SK-N-SH (cell line): ENCODE measurements at regions not wholly inside any gene's neighbourhood (a gene's known extent, or its start where the extent isn't known, plus 50 kb on each side); places are given as distances from the start of the nearest gene placed in this dataset.

ENCODE experiments used
- CTCF ChIA-PET: fragments of 300-600, 350-600 bp; formaldehyde crosslinking; extraction: SDS; loops from one replicate; lab custom pipeline; 2021; lab: Yijun Ruan, JAX
- POLR2A ChIA-PET: fragments of 350-600 bp; sonication (Branson Sonifier 250); formaldehyde crosslinking; extraction: SDS; loops from one replicate; lab custom pipeline; 2020; ENCODE audit warnings: antibody characterized with exemption, inconsistent platforms; lab: Yijun Ruan, JAX
- DNase-seq: peaks from one replicate; pipeline ENCODE4 v3.0.0; 2012
- H2AFZ ChIP-seq: fragments of 200-600 bp; sonication (generic); 2 replicates; pipeline ENCODE4 v1.8.1; 2016; ENCODE audit warnings: antibody characterized with exemption, mild to moderate bottlenecking, low read depth
- H3F3A ChIP-seq: fragments of 200-600 bp; sonication (generic); replicated peaks from 2 replicates; pipeline ENCODE3; 2016; ENCODE audit warnings: antibody characterized with exemption, mild to moderate bottlenecking; ENCODE audit not compliant: insufficient read depth
- H3K27ac ChIP-seq, 2 experiments: fragments of 200-500 bp in 1 of 2; fragments of 200-600 bp in 1 of 2; sonication (Bioruptor generic) in 1 of 2; sonication (generic), shearing (Covaris generic) in 1 of 2; 2 replicates each; pipeline versions ENCODE4 v1.5.1 to v1.6.1; 2014 to 2016; ENCODE audit warnings: low read depth in 2 of 2, inconsistent platforms in 1 of 2, low read length in 1 of 2, mild to moderate bottlenecking in 1 of 2, mixed read lengths in 1 of 2
- H3K27me3 ChIP-seq: fragments of 200-600 bp; sonication (generic), shearing (Covaris generic); 2 replicates; pipeline ENCODE4 v1.6.1; 2016; ENCODE audit warnings: mixed run types; ENCODE audit not compliant: insufficient read depth
- H3K36me3 ChIP-seq, 2 experiments: fragments of 200-500 bp in 1 of 2; fragments of 200-600 bp in 1 of 2; sonication (Bioruptor generic) in 1 of 2; sonication (generic) in 1 of 2; replicated peaks in 1 of 2; 2 replicates each; pipeline versions ENCODE3 to v1.5.1; 2014 to 2016; ENCODE audit warnings: low read length in 1 of 2, mild to moderate bottlenecking in 1 of 2; ENCODE audit not compliant: insufficient read depth in 2 of 2, control insufficient read depth in 1 of 2
- H3K4me1 ChIP-seq, 2 experiments: fragments of 200-500 bp in 1 of 2; fragments of 200-600 bp in 1 of 2; sonication (Bioruptor generic) in 1 of 2; sonication (generic), shearing (Covaris generic) in 1 of 2; 2 replicates each; pipeline versions ENCODE4 v1.5.1 to v1.6.1; 2014 to 2016; ENCODE audit warnings: low read depth in 1 of 2, low read length in 1 of 2, mixed run types in 1 of 2; ENCODE audit not compliant: insufficient read depth in 2 of 2, control insufficient read depth in 1 of 2
- H3K4me2 ChIP-seq: fragments of 200-600 bp; sonication (generic), shearing (Covaris generic); 2 replicates; pipeline ENCODE4 v1.6.1; 2017; ENCODE audit warnings: mixed run types
- H3K4me3 ChIP-seq, 2 experiments: fragments of 200-500 bp in 1 of 2; fragments of 200-600 bp in 1 of 2; sonication (Bioruptor generic) in 1 of 2; sonication (generic), shearing (Covaris generic) in 1 of 2; 2 replicates each; pipeline versions ENCODE4 v1.5.1 to v1.8.1; 2014 to 2016; ENCODE audit warnings: low read depth in 2 of 2, inconsistent platforms in 1 of 2, low read length in 1 of 2, mild to moderate bottlenecking in 1 of 2, mixed read lengths in 1 of 2, moderate library complexity in 1 of 2
- H3K79me2 ChIP-seq: fragments of 200-600 bp; sonication (generic); 2 replicates; pipeline ENCODE4 v1.8.1; 2017; ENCODE audit warnings: mild to moderate bottlenecking; ENCODE audit not compliant: insufficient read depth
- H3K9ac ChIP-seq: fragments of 200-600 bp; sonication (generic); 2 replicates; pipeline ENCODE4 v1.6.1; 2017; ENCODE audit warnings: mixed run types
- H3K9me2 ChIP-seq: fragments of 200-600 bp; sonication (generic); 2 replicates; pipeline ENCODE4 v1.6.1; 2017; ENCODE audit warnings: mixed run types
- H3K9me3 ChIP-seq: fragments of 200-600 bp; sonication (generic); 2 replicates; pipeline ENCODE4 v1.6.1; 2017; ENCODE audit warnings: mixed run types, mild to moderate bottlenecking, moderate library complexity
- H4K20me1 ChIP-seq: fragments of 200-600 bp; sonication (generic); 2 replicates; pipeline ENCODE4 v1.6.1; 2017; ENCODE audit warnings: mild to moderate bottlenecking, mixed run types; ENCODE audit not compliant: insufficient read depth
- ELF1 ChIP-seq: IDR thresholded peaks from 2 replicates; pipeline ENCODE4 v1.4.0; 2012
- EP300 ChIP-seq, 2 experiments: IDR thresholded peaks; 2 replicates each; pipeline versions ENCODE4 v1.4.0 to v1.6.1; 2012; ENCODE audit warnings: borderline replicate concordance in 1 of 2, low read depth in 1 of 2, low read length in 1 of 2
- FOSL2 ChIP-seq: IDR thresholded peaks from 2 replicates; pipeline ENCODE4 v1.4.0; 2012; ENCODE audit warnings: low read depth, mild to moderate bottlenecking, moderate library complexity, borderline replicate concordance
- FOXJ3 ChIP-seq: sonication (generic); formaldehyde crosslinking; IDR thresholded peaks from 2 replicates; pipeline ENCODE4 v1.5.1; 2020; ENCODE audit warnings: mild to moderate bottlenecking, missing genetic modification reagents
- FOXM1 ChIP-seq: IDR thresholded peaks from 2 replicates; pipeline ENCODE4 v1.4.0; 2012; ENCODE audit warnings: low read depth, mild to moderate bottlenecking
- MAX ChIP-seq: IDR thresholded peaks from 2 replicates; pipeline ENCODE4 v1.4.0; 2012; ENCODE audit warnings: low read depth
- MEF2A ChIP-seq: IDR thresholded peaks from 2 replicates; pipeline ENCODE4 v1.4.0; 2012; ENCODE audit warnings: low read depth, borderline replicate concordance
- MXI1 ChIP-seq: IDR thresholded peaks from 2 replicates; pipeline ENCODE4 v1.6.1; 2012; ENCODE audit warnings: mild to moderate bottlenecking, low read depth, low read length, improper control_type of control experiment
- NFIC ChIP-seq: IDR thresholded peaks from 2 replicates; pipeline ENCODE4 v1.4.0; 2012; ENCODE audit warnings: borderline replicate concordance
- NRF1 ChIP-seq: IDR thresholded peaks from 2 replicates; pipeline ENCODE4 v1.6.1; 2012; ENCODE audit warnings: low read depth, mild to moderate bottlenecking, low read length
- PBX3 ChIP-seq: IDR thresholded peaks from 2 replicates; pipeline ENCODE4; 2012
- POLR2AphosphoS5 ChIP-seq: IDR thresholded peaks from 2 replicates; pipeline ENCODE4 v1.6.1; 2012; ENCODE audit warnings: low read depth, low read length
- RCOR1 ChIP-seq: fragments of 150-350 bp; IDR thresholded peaks from 2 replicates; pipeline ENCODE4 v1.6.1; 2017; ENCODE audit warnings: antibody characterized with exemption, low read length
- REST ChIP-seq: IDR thresholded peaks from 2 replicates; pipeline ENCODE4 v1.6.1; 2012; ENCODE audit warnings: mild to moderate bottlenecking, low read depth, low read length, moderate library complexity
- RFX5 ChIP-seq: IDR thresholded peaks from 2 replicates; pipeline ENCODE4 v1.6.1; 2012; ENCODE audit warnings: mild to moderate bottlenecking, improper control_type of control experiment, low read length
- SIN3A ChIP-seq: IDR thresholded peaks from 2 replicates; pipeline ENCODE4 v1.6.1; 2012; ENCODE audit warnings: low read depth, mild to moderate bottlenecking, low read length, moderate library complexity, borderline replicate concordance
- TAF1 ChIP-seq: IDR thresholded peaks from 2 replicates; pipeline ENCODE4 v1.6.1; 2012; ENCODE audit warnings: low read depth, mild to moderate bottlenecking, low read length, moderate library complexity, borderline replicate concordance
- TCF12 ChIP-seq: IDR thresholded peaks from 2 replicates; pipeline ENCODE4 v1.4.0; 2012
- TEAD4 ChIP-seq: IDR thresholded peaks from 2 replicates; pipeline ENCODE4 v1.4.0; 2012; ENCODE audit warnings: mild to moderate bottlenecking, borderline replicate concordance; ENCODE audit not compliant: insufficient read depth
- USF1 ChIP-seq: IDR thresholded peaks from 2 replicates; pipeline ENCODE4 v1.4.0; 2012; ENCODE audit warnings: low read depth, borderline replicate concordance
- YY1 ChIP-seq: IDR thresholded peaks from 2 replicates; pipeline ENCODE4 v1.4.0; 2012; ENCODE audit warnings: low read depth, mild to moderate bottlenecking
- ZBTB33 ChIP-seq: IDR thresholded peaks from 2 replicates; pipeline ENCODE4 v1.4.0; 2012; ENCODE audit warnings: low read depth, borderline replicate concordance
- WGBS: methylation state at CpG from one replicate; pipeline ENCODE4 v1.1.6; 2017; ENCODE audit warnings: low lambda C conversion rate; 5-methylcytosine and 5-hydroxymethylcytosine counted together

- TF ChIP-seq REST (no peak), POLR2AphosphoS5 (no peak), SIN3A (no peak), USF1 (no peak), PBX3 (no peak)
Observed at GRCh38 chr4:20591571-20591970, 108.7 kb upstream of the PACRGL start (continued).

GRCh38 chr4:20592013-20592412, 108.2 kb upstream of the PACRGL start:
- Histone ChIP-seq H4K20me1 (no peaks in the 10 kb centered on the region), H3K9me3 (no peaks in the 10 kb centered on the region), H3K79me2 (no peaks in the 10 kb centered on the region), H3F3A (peaks cover 3% of the 10 kb centered on the region), H3K4me3 (no peak overlapping the region), H3K27ac (peak overlapping the region in 1 of 2 experiments; percentile 50; a peak in 1 of 4 replicates), H3K36me3 (peaks cover 48 to 51% of the 10 kb centered on the region in 2 experiments), H3K4me2 (no peak overlapping the region), H2AFZ (no peak overlapping the region), H3K27me3 (no peaks in the 10 kb centered on the region), H3K9me2 (no peaks in the 10 kb centered on the region), H3K4me1 (peaks cover 0 to 7% of the 10 kb centered on the region in 2 experiments; a peak in 2 of 4 replicates), H3K9ac (no peak overlapping the region)
- DNase-seq = no peak
- ChIA-PET CTCF (interaction anchor here (0.7 to 1.6 kb wide), 3 partner anchors 10 to 402 kb away, joined by 3 to 6 read pairs (median 3); no protein-coding TSS in a partner anchor), POLR2A (no interaction called here)
- 55% methylated on average over 3 of the region's 3 CpGs for WGBS
- no peak for TF ChIP-seq NRF1
- no peak for TF ChIP-seq YY1
- TF ChIP-seq ELF1 = no peak
- TF ChIP-seq TEAD4 = no peak
- TF ChIP-seq TAF1 = no peak
- TF ChIP-seq RFX5 = no peak
- TF ChIP-seq TCF12 = no peak
- no peak for TF ChIP-seq POLR2AphosphoS5
- TF ChIP-seq USF1 = no peak
- no peak for TF ChIP-seq MXI1
- TF ChIP-seq EP300 (IDR thresholded peaks at IDR 0.05; ENCODE audit: borderline replicate concordance in 1 of 2, low read depth in 1 of 2, low read length in 1 of 2) = no peak
- no peak for TF ChIP-seq FOXM1
- no peak for TF ChIP-seq ZBTB33
- TF ChIP-seq FOSL2 = no peak
- no peak for TF ChIP-seq PBX3
- TF ChIP-seq MEF2A = no peak
- no peak for TF ChIP-seq MAX
- TF ChIP-seq NFIC = no peak
- no peak for TF ChIP-seq RCOR1
- no peak for TF ChIP-seq FOXJ3
